ENCODE measurements at regions not wholly inside any gene's neighbourhood (a gene's known extent, or its start where the extent isn't known, plus 50 kb on each side); places are given as distances from the start of the nearest gene placed in this dataset.

- Histone ChIP-seq H3K9me3 (ENCODE audit: control extremely low read depth in 1 of 3, control insufficient read depth in 2 of 3, insufficient read depth in 1 of 3, low read length in 2 of 3) (no peaks in the 10 kb centered on the region), H2AFZ (ENCODE audit: insufficient read depth, low read depth, low read length, poor library complexity, severe bottlenecking) (no peak overlapping the region), H3K79me2 (ENCODE audit: control insufficient read depth, insufficient read depth, low read length) (no peaks in the 10 kb centered on the region), H3K4me3 (ENCODE audit: control extremely low read depth in 1 of 5, extremely low read depth in 1 of 5, insufficient read depth in 1 of 5, low read depth in 2 of 5, low read length in 4 of 5) (no peak overlapping the region), H4K20me1 (ENCODE audit: control insufficient read depth, insufficient read depth, low read length, poor library complexity, severe bottlenecking) (no peaks in the 10 kb centered on the region), H3K4me2 (replicated peaks; ENCODE audit: low read depth, low read length, poor library complexity, severe bottlenecking) (no peak overlapping the region), H3K27me3 (replicated peaks in 1 of 4; ENCODE audit: control extremely low read depth in 1 of 4, control insufficient read depth in 3 of 4, insufficient read depth in 4 of 4, low read length in 3 of 4) (peaks cover 0 to 4% (median 1%) of the 10 kb centered on the region in 4 experiments), H3K4me1 (ENCODE audit: control insufficient read depth in 2 of 2, insufficient read depth in 2 of 2, low read length in 2 of 2) (no peaks in the 10 kb centered on the region), H3K27ac (ENCODE audit: low read length in 2 of 2) (no peak overlapping the region), H3K36me3 (replicated peaks in 1 of 2; ENCODE audit: control extremely low read depth in 1 of 2, control insufficient read depth in 1 of 2, extremely low read depth in 1 of 2, insufficient read depth in 2 of 2, low read length in 1 of 2) (no peaks in the 10 kb centered on the region), H3K9ac (ENCODE audit: low read length) (no peak overlapping the region)
- no peaks in the 10 kb centered on the region for H3K4me1 Mint-ChIP-seq
- TF ChIP-seq, protein P1, sequence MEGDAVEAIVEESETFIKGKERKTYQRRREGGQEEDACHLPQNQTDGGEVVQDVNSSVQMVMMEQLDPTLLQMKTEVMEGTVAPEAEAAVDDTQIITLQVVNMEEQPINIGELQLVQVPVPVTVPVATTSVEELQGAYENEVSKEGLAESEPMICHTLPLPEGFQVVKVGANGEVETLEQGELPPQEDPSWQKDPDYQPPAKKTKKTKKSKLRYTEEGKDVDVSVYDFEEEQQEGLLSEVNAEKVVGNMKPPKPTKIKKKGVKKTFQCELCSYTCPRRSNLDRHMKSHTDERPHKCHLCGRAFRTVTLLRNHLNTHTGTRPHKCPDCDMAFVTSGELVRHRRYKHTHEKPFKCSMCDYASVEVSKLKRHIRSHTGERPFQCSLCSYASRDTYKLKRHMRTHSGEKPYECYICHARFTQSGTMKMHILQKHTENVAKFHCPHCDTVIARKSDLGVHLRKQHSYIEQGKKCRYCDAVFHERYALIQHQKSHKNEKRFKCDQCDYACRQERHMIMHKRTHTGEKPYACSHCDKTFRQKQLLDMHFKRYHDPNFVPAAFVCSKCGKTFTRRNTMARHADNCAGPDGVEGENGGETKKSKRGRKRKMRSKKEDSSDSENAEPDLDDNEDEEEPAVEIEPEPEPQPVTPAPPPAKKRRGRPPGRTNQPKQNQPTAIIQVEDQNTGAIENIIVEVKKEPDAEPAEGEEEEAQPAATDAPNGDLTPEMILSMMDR (IDR thresholded peaks at IDR 0.05): no peak
- TF ChIP-seq EZH2 (IDR thresholded peaks at IDR 0.05; ENCODE audit: borderline replicate concordance, insufficient read depth, low read depth, low read length, poor library complexity, severe bottlenecking): no peak
- H3K4me3 Mint-ChIP-seq: no peak overlapping the region
- ATAC-seq (ENCODE audit: low read depth) (no peak), DNase-seq (no peak)
- WGBS (ENCODE audit: insufficient coverage): 90% methylated on average over 2 of the region's 6 CpGs
- no peaks in the 10 kb centered on the region for H3K9me3 Mint-ChIP-seq (ENCODE audit: insufficient read depth)
- ChIA-PET CTCF (interaction anchor here (1.2 kb wide), 1 partner anchor 25 kb away, joined by 3 read pairs; no protein-coding TSS in a partner anchor), POLR2A (no interaction called here)
- H3K27ac Mint-ChIP-seq: no peak overlapping the region
- intact Hi-C loops (cut with micrococcal nuclease): no loop called here
- peaks cover 17% of the 10 kb centered on the region for H3K27me3 Mint-ChIP-seq
Observed at GRCh38 chr3:182738583-182739411, 54.5 kb upstream of the ATP11B start.

DNA sequence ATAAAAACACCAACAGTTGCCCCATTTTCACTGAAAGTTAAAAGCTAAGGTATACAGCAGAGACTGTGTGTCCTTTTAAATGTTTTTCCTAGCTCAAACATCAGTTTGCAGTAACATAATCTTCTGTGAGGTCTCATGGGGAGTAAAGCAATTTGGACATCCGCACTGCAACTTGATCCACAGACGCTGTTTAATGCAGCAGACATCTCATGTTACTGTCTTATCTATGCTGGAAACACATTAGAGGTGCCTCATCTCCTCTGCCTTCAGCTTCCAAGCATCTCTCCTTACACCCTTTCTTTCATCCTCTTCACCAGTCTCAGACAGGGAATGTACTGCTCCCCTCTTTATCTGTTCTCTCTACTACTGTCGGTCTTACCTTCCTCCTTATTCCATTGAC lies 53.7 kb upstream of the ATP11B start:
- 97% methylated on average over 3 of the region's 3 CpGs for WGBS (ENCODE audit: insufficient coverage)
- H3K27me3 ChIP-seq (replicated peaks in 1 of 4; ENCODE audit: control extremely low read depth in 1 of 4, control insufficient read depth in 3 of 4, insufficient read depth in 4 of 4, low read length in 3 of 4): peaks cover 0 to 4% (median 1%) of the 10 kb centered on the region in 4 experiments
- H3K9ac ChIP-seq (ENCODE audit: low read length): no peak overlapping the region
- no peaks in the 10 kb centered on the region for H3K79me2 ChIP-seq (ENCODE audit: control insufficient read depth, insufficient read depth, low read length)
- H3K27ac ChIP-seq (ENCODE audit: low read length in 2 of 2): no peak overlapping the region
- H3K4me3 ChIP-seq (ENCODE audit: control extremely low read depth in 1 of 5, extremely low read depth in 1 of 5, insufficient read depth in 1 of 5, low read depth in 2 of 5, low read length in 4 of 5): no peak overlapping the region
- ATAC-seq (ENCODE audit: low read depth) (no peak), DNase-seq (no peak)
- Mint-ChIP-seq H3K4me1 (no peaks in the 10 kb centered on the region), H3K27ac (no peak overlapping the region), H3K27me3 (peaks cover 17% of the 10 kb centered on the region), H3K4me3 (no peak overlapping the region), H3K9me3 (ENCODE audit: insufficient read depth) (no peaks in the 10 kb centered on the region)
- no peak overlapping the region for H2AFZ ChIP-seq (ENCODE audit: insufficient read depth, low read depth, low read length, poor library complexity, severe bottlenecking)
- CTCF ChIA-PET: interaction anchor here (1.2 kb wide), 1 partner anchor 26 kb away, joined by 3 read pairs; no protein-coding TSS in a partner anchor
- no peaks in the 10 kb centered on the region for H4K20me1 ChIP-seq (ENCODE audit: control insufficient read depth, insufficient read depth, low read length, poor library complexity, severe bottlenecking)
- TF ChIP-seq EZH2 (IDR thresholded peaks at IDR 0.05; ENCODE audit: borderline replicate concordance, insufficient read depth, low read depth, low read length, poor library complexity, severe bottlenecking): no peak
- TF ChIP-seq, protein P1 (IDR thresholded peaks at IDR 0.05): no peak
- no peaks in the 10 kb centered on the region for H3K4me1 ChIP-seq (ENCODE audit: control insufficient read depth in 2 of 2, insufficient read depth in 2 of 2, low read length in 2 of 2)
- POLR2A ChIA-PET: no interaction called here
- H3K36me3 ChIP-seq (replicated peaks in 1 of 2; ENCODE audit: control extremely low read depth in 1 of 2, control insufficient read depth in 1 of 2, extremely low read depth in 1 of 2, insufficient read depth in 2 of 2, low read length in 1 of 2): no peaks in the 10 kb centered on the region
- intact Hi-C loops (cut with micrococcal nuclease): no loop called here
- no peaks in the 10 kb centered on the region for H3K9me3 ChIP-seq (ENCODE audit: control extremely low read depth in 1 of 3, control insufficient read depth in 2 of 3, insufficient read depth in 1 of 3, low read length in 2 of 3)
- H3K4me2 ChIP-seq (replicated peaks; ENCODE audit: low read depth, low read length, poor library complexity, severe bottlenecking): no peak overlapping the region
